T-helper 1 cell treated with Interleukin-12 subunit alpha and Interleukin-12 subunit beta and Interleukin-4 antibody, amounts not matched to agents 30 ng/mL and 1 ng/mL, for 36 hours (primary cell): ENCODE measurements at regions not wholly inside any gene's neighbourhood (a gene's known extent, or its start where the extent isn't known, plus 50 kb on each side); places are given as distances from the start of the nearest gene placed in this dataset.

Source experiments
- intact Hi-C: fragments of 100-400 bp; cut with micrococcal nuclease; formaldehyde crosslinking; loops from one replicate; pipeline ENCODE4 v1.15.1; 2024

GRCh38 chr9:16328349-16328748 lies 542.1 kb downstream of the BNC2 start:
- intact Hi-C loops, result no loop called here

GRCh38 chr9:16329671-16330113 lies 540.8 kb downstream of the BNC2 start:
- intact Hi-C loops, result no loop called here

GRCh38 chr9:16331031-16331430 lies 539.4 kb downstream of the BNC2 start:
- intact Hi-C loops, result no loop called here

GRCh38 chr9:16331527-16331926 lies 538.9 kb downstream of the BNC2 start:
- intact Hi-C loops, result no loop called here

GRCh38 chr9:16333691-16334090 lies 536.8 kb downstream of the BNC2 start:
- intact Hi-C loops, result no loop called here

GRCh38 chr9:16335788-16336580 lies 534.5 kb downstream of the BNC2 start:
- intact Hi-C loops, result no loop called here

GRCh38 chr9:16336833-16337232 lies 533.6 kb downstream of the BNC2 start:
- intact Hi-C loops, result no loop called here

- intact Hi-C loops, result no loop called here
These were observed 533.0 kb downstream of the BNC2 start for GRCh38 chr9:16337322-16338029.

- intact Hi-C loops, result no loop called here
These were observed 529.3 kb downstream of the BNC2 start for GRCh38 chr9:16341177-16341576.

- intact Hi-C loops, result no loop called here
These were observed 528.0 kb downstream of the BNC2 start for GRCh38 chr9:16342246-16343020.

GRCh38 chr9:16343249-16344237 lies 526.9 kb downstream of the BNC2 start:
- intact Hi-C loops, result no loop called here

- intact Hi-C loops, result no loop called here
These were observed 526.1 kb downstream of the BNC2 start for GRCh38 chr9:16344343-16344742.

GRCh38 chr9:16345902-16346301 lies 524.6 kb downstream of the BNC2 start:
- intact Hi-C loops, result no loop called here

- intact Hi-C loops, result no loop called here
These were observed 522.6 kb downstream of the BNC2 start for GRCh38 chr9:16347886-16348285.

GRCh38 chr9:16348531-16348930 lies 521.9 kb downstream of the BNC2 start:
- intact Hi-C loops, result no loop called here

- intact Hi-C loops, result no loop called here
These were observed 518.2 kb downstream of the BNC2 start for GRCh38 chr9:16352251-16352650.

- intact Hi-C loops, result no loop called here
These were observed 517.6 kb downstream of the BNC2 start for GRCh38 chr9:16352791-16353401.

- intact Hi-C loops, result no loop called here
These were observed 514.2 kb downstream of the BNC2 start for GRCh38 chr9:16356196-16356765.

GRCh38 chr9:16357828-16358227 lies 512.6 kb downstream of the BNC2 start:
- intact Hi-C loops, result no loop called here

GRCh38 chr9:16358751-16359150 lies 511.7 kb downstream of the BNC2 start:
- intact Hi-C loops, result no loop called here
